H1 (cell line): ENCODE measurements at regions not wholly inside any gene's neighbourhood (a gene's known extent, or its start where the extent isn't known, plus 50 kb on each side); places are given as distances from the start of the nearest gene placed in this dataset.

ENCODE experiments used
- CTCF ChIA-PET: fragments of 300-600 bp; sonication (Branson Sonifier 250); formaldehyde crosslinking; loops from one replicate; lab custom pipeline; 2021; ENCODE audit not compliant: partially characterized antibody; lab: Charles Lee
- POLR2A ChIA-PET: fragments of 300-600 bp; sonication (Branson Sonifier 250); formaldehyde crosslinking; loops from one replicate; lab custom pipeline; 2021; ENCODE audit warnings: inconsistent platforms; ENCODE audit not compliant: partially characterized antibody; lab: Charles Lee
- DNase-seq, 2 experiments: peaks; one replicate each; pipeline versions ENCODE4 v3.0.0 to v3.0.0-alpha.2; 2010 to 2022; ENCODE audit warnings: low spot score in 2 of 2, low read depth in 1 of 2, mixed read lengths in 1 of 2
- FAIRE-seq: peaks from 2 replicates; lab custom pipeline; 2011; peaks lifted over from hg19 to GRCh38; lab: Jason Lieb, UNC
- H2AFZ ChIP-seq: 2 replicates; pipeline ENCODE4 v1.8.1; 2012; ENCODE audit warnings: low read length, inconsistent platforms
- H2AK5ac ChIP-seq: 2 replicates; pipeline ENCODE4 v1.6.1; 2013; ENCODE audit warnings: low read depth, low read length
- H2BK120ac ChIP-seq: replicated peaks from 2 replicates; pipeline ENCODE3; 2013; ENCODE audit warnings: low read depth, low read length, inconsistent platforms
- H2BK12ac ChIP-seq: 2 replicates; pipeline ENCODE4 v1.6.1; 2013; ENCODE audit warnings: low read depth, low read length
- H2BK15ac ChIP-seq: 2 replicates; pipeline ENCODE4 v1.6.1; 2013; ENCODE audit warnings: low read length
- H2BK20ac ChIP-seq: 2 replicates; pipeline ENCODE4 v1.6.1; 2013; ENCODE audit warnings: low read length
- H2BK5ac ChIP-seq: 2 replicates; pipeline ENCODE4 v1.6.1; 2013; ENCODE audit warnings: low read depth, low read length
- H3K14ac ChIP-seq: 2 replicates; pipeline ENCODE4 v1.6.1; 2013; ENCODE audit warnings: inconsistent platforms; ENCODE audit not compliant: insufficient read length
- H3K18ac ChIP-seq: 2 replicates; pipeline ENCODE4 v1.6.1; 2013; ENCODE audit warnings: low read length; ENCODE audit errors: extremely low read depth
- H3K23ac ChIP-seq: 2 replicates; pipeline ENCODE4 v1.6.1; 2013; ENCODE audit warnings: inconsistent platforms; ENCODE audit not compliant: insufficient read length
- H3K23me2 ChIP-seq: 2 replicates; pipeline ENCODE4 v1.6.1; 2013; ENCODE audit warnings: low read depth, low read length
- H3K27ac ChIP-seq: 2 replicates; pipeline ENCODE4 v1.6.1; 2011; ENCODE audit warnings: low read depth, low read length, inconsistent platforms
- H3K27me3 ChIP-seq, 4 experiments: replicated peaks in 1 of 4; 1 replicate in 1 of 4; 2 replicates in 3 of 4; pipeline versions ENCODE4 v1.6.1 to v1.8.1; 2011 to 2013; ENCODE audit warnings: low read length in 3 of 4, mild to moderate bottlenecking in 3 of 4, inconsistent platforms in 2 of 4, mixed read lengths in 2 of 4, moderate library complexity in 1 of 4; ENCODE audit not compliant: control insufficient read depth in 3 of 4, insufficient read depth in 3 of 4; ENCODE audit errors: extremely low read depth in 1 of 4
- H3K36me3 ChIP-seq, 4 experiments: 2 replicates each; pipeline versions ENCODE4 v1.6.1 to v1.8.1; 2011 to 2013; ENCODE audit warnings: mild to moderate bottlenecking in 4 of 4, low read length in 3 of 4, moderate library complexity in 2 of 4, control low read depth in 1 of 4, inconsistent platforms in 1 of 4; ENCODE audit not compliant: insufficient read depth in 4 of 4, control insufficient read depth in 2 of 4
- H3K4ac ChIP-seq: replicated peaks from 2 replicates; pipeline ENCODE3; 2013; ENCODE audit warnings: low read length, low read depth, mixed read lengths, inconsistent platforms; ENCODE audit not compliant: insufficient read length
- H3K4me1 ChIP-seq, 4 experiments: replicated peaks in 1 of 4; 1 replicate in 1 of 4; 2 replicates in 3 of 4; pipeline versions ENCODE4 v1.6.1 to v1.8.1; 2011 to 2013; ENCODE audit warnings: low read length in 3 of 4, inconsistent platforms in 2 of 4, mixed read lengths in 1 of 4; ENCODE audit not compliant: insufficient read depth in 4 of 4, control insufficient read depth in 3 of 4
- H3K4me2 ChIP-seq, 2 experiments: 2 replicates each; pipeline versions ENCODE4 v1.6.1 to v1.8.1; 2011 to 2013; ENCODE audit warnings: low read depth in 2 of 2, low read length in 2 of 2, control low read depth in 1 of 2, inconsistent platforms in 1 of 2, mild to moderate bottlenecking in 1 of 2; ENCODE audit not compliant: insufficient read depth in 1 of 2
- H3K4me3 ChIP-seq, 4 experiments: fragments of 200-600, 300-600 bp in 1 of 4; sonication (generic), shearing (Covaris generic), sonication (Bioruptor Twin) in 1 of 4; 2 replicates each; pipeline versions ENCODE4 v1.5.1 to v1.8.1; 2011 to 2016; ENCODE audit warnings: low read length in 4 of 4, low read depth in 3 of 4, control low read depth in 2 of 4, inconsistent platforms in 2 of 4, mild to moderate bottlenecking in 2 of 4, mixed read lengths in 1 of 4, moderate library complexity in 1 of 4; ENCODE audit not compliant: insufficient read depth in 2 of 4; ENCODE audit errors: extremely low read depth in 1 of 4
- H3K56ac ChIP-seq: replicated peaks from 2 replicates; pipeline ENCODE3; 2013; ENCODE audit warnings: low read depth, mild to moderate bottlenecking, mixed read lengths, low read length, inconsistent platforms; ENCODE audit not compliant: insufficient read length
- H3K79me1 ChIP-seq: 2 replicates; pipeline ENCODE4 v1.6.1; 2013; ENCODE audit warnings: low read depth, low read length, control low read depth
- H3K79me2 ChIP-seq, 2 experiments: 2 replicates each; pipeline versions ENCODE4 v1.6.1 to v1.8.1; 2012 to 2013; ENCODE audit warnings: low read length in 2 of 2, mild to moderate bottlenecking in 2 of 2, inconsistent platforms in 1 of 2; ENCODE audit not compliant: insufficient read depth in 2 of 2, control insufficient read depth in 1 of 2
- H3K9ac ChIP-seq, 4 experiments: replicated peaks in 1 of 4; 1 replicate in 1 of 4; 2 replicates in 3 of 4; pipeline versions ENCODE4 v1.6.1 to v1.8.1; 2011 to 2013; ENCODE audit warnings: low read depth in 3 of 4, low read length in 3 of 4, control low read depth in 2 of 4, mild to moderate bottlenecking in 2 of 4, moderate library complexity in 2 of 4, inconsistent platforms in 1 of 4; ENCODE audit errors: extremely low read depth in 1 of 4
- H3K9me3 ChIP-seq, 2 experiments: 2 replicates each; pipeline versions ENCODE4 v1.6.1 to v1.8.1; 2012 to 2013; ENCODE audit warnings: mild to moderate bottlenecking in 2 of 2, moderate library complexity in 2 of 2, control low read depth in 1 of 2, inconsistent platforms in 1 of 2, low read depth in 1 of 2, low read length in 1 of 2, mixed read lengths in 1 of 2; ENCODE audit not compliant: insufficient read depth in 2 of 2
- H4K20me1 ChIP-seq, 2 experiments: replicated peaks in 1 of 2; 2 replicates each; pipeline versions ENCODE3 to v1.8.1; 2011 to 2013; ENCODE audit warnings: inconsistent platforms in 2 of 2, low read length in 2 of 2, mild to moderate bottlenecking in 1 of 2; ENCODE audit not compliant: insufficient read depth in 2 of 2, control insufficient read depth in 1 of 2
- H4K5ac ChIP-seq: 2 replicates; pipeline ENCODE4 v1.6.1; 2013; ENCODE audit warnings: low read length, low read depth, mixed read lengths, inconsistent platforms; ENCODE audit not compliant: insufficient read length
- H4K8ac ChIP-seq: 2 replicates; pipeline ENCODE4 v1.8.0; 2013; ENCODE audit warnings: mild to moderate bottlenecking, moderate library complexity, low read length, inconsistent platforms; ENCODE audit not compliant: insufficient read depth; ENCODE audit errors: extremely low read depth
- H4K91ac ChIP-seq: replicated peaks from 2 replicates; pipeline ENCODE3; 2013; ENCODE audit warnings: low read length, mixed read lengths, inconsistent platforms; ENCODE audit not compliant: insufficient read length
- JUN ChIP-seq: IDR thresholded peaks from 2 replicates; pipeline ENCODE4 v1.6.1; 2011; ENCODE audit warnings: low read depth, mild to moderate bottlenecking, improper control_type of control experiment, low read length
- SIRT6 ChIP-seq: IDR thresholded peaks from one replicate; pipeline ENCODE4 v1.7.1; 2012; ENCODE audit warnings: low read length, inconsistent platforms
- WGBS, 2 experiments: shearing (Covaris generic) in 1 of 2; methylation state at CpG; one replicate each; pipeline versions ENCODE4 v1.1.6 to v1.1.7; 2013 to 2015; ENCODE audit warnings: low lambda C conversion rate in 2 of 2, mixed read lengths in 2 of 2, inconsistent platforms in 1 of 2, low coverage in 1 of 2, missing lambda C conversion rate in 1 of 2; ENCODE audit not compliant: insufficient replicate concordance in 2 of 2, insufficient coverage in 1 of 2, insufficient read length in 1 of 2; ENCODE audit errors: extremely low coverage in 1 of 2, missing lambda C conversion rate in 1 of 2; 5-methylcytosine and 5-hydroxymethylcytosine counted together
- TF ChIP-seq, protein P1 (sequence below): IDR thresholded peaks from 2 replicates; pipeline ENCODE4 v1.6.1; 2011; ENCODE audit warnings: low read length, improper control_type of control experiment

DNA sequence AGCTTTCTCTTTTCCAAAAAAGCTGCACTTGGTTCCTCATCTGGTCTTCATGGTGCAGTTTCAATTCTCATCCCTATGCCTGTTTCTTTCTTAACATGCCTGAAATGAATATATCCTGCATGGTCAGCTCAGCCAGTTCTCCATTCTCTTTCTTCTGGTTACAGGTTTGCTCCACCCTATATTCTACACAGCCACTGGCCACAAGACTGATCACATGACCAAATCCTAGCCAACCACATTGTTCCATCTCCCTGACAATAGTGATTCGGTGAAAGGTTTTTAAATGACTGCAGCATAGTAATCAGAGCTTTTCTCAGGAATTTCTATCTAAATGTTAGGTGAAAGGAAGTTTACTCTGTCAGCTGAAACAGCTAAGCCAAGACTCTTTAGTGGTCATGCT lies 891.4 kb downstream of the METTL15 start:
- no peak overlapping the region for H4K91ac ChIP-seq
- no peak overlapping the region for H4K8ac ChIP-seq
- no peak overlapping the region for H3K23ac ChIP-seq
- H3K27me3 ChIP-seq = no peaks in the 10 kb centered on the region
- H3K4ac ChIP-seq = no peak overlapping the region
- H3K4me3 ChIP-seq = no peak overlapping the region
- TF ChIP-seq, protein P1, sequence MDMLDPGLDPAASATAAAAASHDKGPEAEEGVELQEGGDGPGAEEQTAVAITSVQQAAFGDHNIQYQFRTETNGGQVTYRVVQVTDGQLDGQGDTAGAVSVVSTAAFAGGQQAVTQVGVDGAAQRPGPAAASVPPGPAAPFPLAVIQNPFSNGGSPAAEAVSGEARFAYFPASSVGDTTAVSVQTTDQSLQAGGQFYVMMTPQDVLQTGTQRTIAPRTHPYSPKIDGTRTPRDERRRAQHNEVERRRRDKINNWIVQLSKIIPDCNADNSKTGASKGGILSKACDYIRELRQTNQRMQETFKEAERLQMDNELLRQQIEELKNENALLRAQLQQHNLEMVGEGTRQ = peak; percentile 49; the same call in 1 of the 2 replicates
- TF ChIP-seq SIRT6 = no peak
- TF ChIP-seq JUN = no peak
- H2AK5ac ChIP-seq = no peak overlapping the region
- no peak overlapping the region for H4K5ac ChIP-seq
- DNase-seq (no peak), FAIRE-seq (no peak)
- no peaks in the 10 kb centered on the region for H3K23me2 ChIP-seq
- no peaks in the 10 kb centered on the region for H3K4me1 ChIP-seq
- no peak overlapping the region for H3K56ac ChIP-seq
- no peaks in the 10 kb centered on the region for H3K79me1 ChIP-seq
- no peaks in the 10 kb centered on the region for H3K36me3 ChIP-seq
- H3K9ac ChIP-seq = no peak overlapping the region
- 86% methylated on average over 1 of the region's 1 CpG; no CpG with 5 or more reads in 1 of the 2 experiments for WGBS, 2 experiments
- ChIA-PET POLR2A (no interaction called here), CTCF (interaction anchor here (1.4 kb wide), 1 partner anchor 21 kb away, joined by 8 read pairs; no protein-coding TSS in a partner anchor)
- no peak overlapping the region for H3K4me2 ChIP-seq
- H2BK120ac ChIP-seq = no peak overlapping the region
- H2AFZ ChIP-seq = peak overlapping the region; percentile 49; the same call in 1 of the 2 replicates
- H3K27ac ChIP-seq = no peak overlapping the region
- no peak overlapping the region for H2BK5ac ChIP-seq
- no peaks in the 10 kb centered on the region for H4K20me1 ChIP-seq
- H3K79me2 ChIP-seq = no peaks in the 10 kb centered on the region
- no peaks in the 10 kb centered on the region for H3K9me3 ChIP-seq
- H3K14ac ChIP-seq = no peak overlapping the region
- H2BK20ac ChIP-seq = no peak overlapping the region
- no peak overlapping the region for H2BK12ac ChIP-seq
- H3K18ac ChIP-seq = no peak overlapping the region
- no peak overlapping the region for H2BK15ac ChIP-seq
